ENCODE measurements at regions not wholly inside any gene's neighbourhood (a gene's known extent, or its start where the extent isn't known, plus 50 kb on each side); places are given as distances from the start of the nearest gene placed in this dataset.
A peak's percentile ranks its signal among the peaks of the same experiment; 100 is the strongest.

GRCh38 chr18:55123361-55123760 is 164.1 kb upstream of the CCDC68 start:
- DNase-seq (ENCODE audit: insufficient read length, low spot score), result no peak
- TF ChIP-seq POLR2AphosphoS5 (IDR thresholded peaks at IDR 0.05; ENCODE audit: low read depth, low read length) (no peak), PAX5 (IDR thresholded peaks at IDR 0.05; ENCODE audit: insufficient read depth, low read length, severe bottlenecking) (no peak), SPI1 (IDR thresholded peaks at IDR 0.05; ENCODE audit: low read depth, low read length) (no peak), TAF1 (IDR thresholded peaks at IDR 0.05; ENCODE audit: low read depth, low read length) (no peak), POLR2A (IDR thresholded peaks at IDR 0.05; ENCODE audit: low read depth, low read length) (no peak), POU2F2 (IDR thresholded peaks at IDR 0.05; ENCODE audit: low read depth, low read length) (no peak)
- FAIRE-seq, result no peak

GRCh38 chr18:55121397-55122170 is 162.3 kb upstream of the CCDC68 start:
- FAIRE-seq, result peak; percentile 13
- DNase-seq (ENCODE audit: insufficient read length, low spot score), result no peak
- no peak for TF ChIP-seq POLR2AphosphoS5 (IDR thresholded peaks at IDR 0.05; ENCODE audit: low read depth, low read length)
- no peak for TF ChIP-seq SPI1 (IDR thresholded peaks at IDR 0.05; ENCODE audit: low read depth, low read length)
- TF ChIP-seq POLR2A (IDR thresholded peaks at IDR 0.05; ENCODE audit: low read depth, low read length), result no peak
- TF ChIP-seq PAX5 (IDR thresholded peaks at IDR 0.05; ENCODE audit: insufficient read depth, low read length, severe bottlenecking), result no peak
- no peak for TF ChIP-seq TAF1 (IDR thresholded peaks at IDR 0.05; ENCODE audit: low read depth, low read length)
- no peak for TF ChIP-seq POU2F2 (IDR thresholded peaks at IDR 0.05; ENCODE audit: low read depth, low read length)

GRCh38 chr18:55120896-55121295 is 161.6 kb upstream of the CCDC68 start:
- no peak for DNase-seq (ENCODE audit: insufficient read length, low spot score)
- no peak for FAIRE-seq
- TF ChIP-seq PAX5 (IDR thresholded peaks at IDR 0.05; ENCODE audit: insufficient read depth, low read length, severe bottlenecking), result no peak
- TF ChIP-seq POLR2A (IDR thresholded peaks at IDR 0.05; ENCODE audit: low read depth, low read length), result no peak
- TF ChIP-seq POLR2AphosphoS5 (IDR thresholded peaks at IDR 0.05; ENCODE audit: low read depth, low read length), result no peak
- TF ChIP-seq POU2F2 (IDR thresholded peaks at IDR 0.05; ENCODE audit: low read depth, low read length), result no peak
- TF ChIP-seq TAF1 (IDR thresholded peaks at IDR 0.05; ENCODE audit: low read depth, low read length), result no peak
- TF ChIP-seq SPI1 (IDR thresholded peaks at IDR 0.05; ENCODE audit: low read depth, low read length), result no peak

- DNase-seq (ENCODE audit: insufficient read length, low spot score) (no peak), FAIRE-seq (no peak)
- TF ChIP-seq TAF1 (IDR thresholded peaks at IDR 0.05; ENCODE audit: low read depth, low read length) (no peak), PAX5 (IDR thresholded peaks at IDR 0.05; ENCODE audit: insufficient read depth, low read length, severe bottlenecking) (no peak), POLR2AphosphoS5 (IDR thresholded peaks at IDR 0.05; ENCODE audit: low read depth, low read length) (no peak), POU2F2 (IDR thresholded peaks at IDR 0.05; ENCODE audit: low read depth, low read length) (no peak), SPI1 (IDR thresholded peaks at IDR 0.05; ENCODE audit: low read depth, low read length) (no peak), POLR2A (IDR thresholded peaks at IDR 0.05; ENCODE audit: low read depth, low read length) (no peak)
Measured at GRCh38 chr18:55119434-55119833, 160.2 kb upstream of the CCDC68 start.

GRCh38 chr18:55119016-55119415 is 159.8 kb upstream of the CCDC68 start:
- DNase-seq (ENCODE audit: insufficient read length, low spot score) (no peak), FAIRE-seq (no peak)
- TF ChIP-seq SPI1 (IDR thresholded peaks at IDR 0.05; ENCODE audit: low read depth, low read length) (no peak), POLR2AphosphoS5 (IDR thresholded peaks at IDR 0.05; ENCODE audit: low read depth, low read length) (no peak), TAF1 (IDR thresholded peaks at IDR 0.05; ENCODE audit: low read depth, low read length) (no peak), POLR2A (IDR thresholded peaks at IDR 0.05; ENCODE audit: low read depth, low read length) (no peak), PAX5 (IDR thresholded peaks at IDR 0.05; ENCODE audit: insufficient read depth, low read length, severe bottlenecking) (no peak), POU2F2 (IDR thresholded peaks at IDR 0.05; ENCODE audit: low read depth, low read length) (no peak)

- DNase-seq (ENCODE audit: insufficient read length, low spot score) (no peak), FAIRE-seq (no peak)
- TF ChIP-seq POLR2A (IDR thresholded peaks at IDR 0.05; ENCODE audit: low read depth, low read length) (no peak), POLR2AphosphoS5 (IDR thresholded peaks at IDR 0.05; ENCODE audit: low read depth, low read length) (no peak), SPI1 (IDR thresholded peaks at IDR 0.05; ENCODE audit: low read depth, low read length) (no peak), PAX5 (IDR thresholded peaks at IDR 0.05; ENCODE audit: insufficient read depth, low read length, severe bottlenecking) (no peak), POU2F2 (IDR thresholded peaks at IDR 0.05; ENCODE audit: low read depth, low read length) (no peak), TAF1 (IDR thresholded peaks at IDR 0.05; ENCODE audit: low read depth, low read length) (no peak)
Measured at GRCh38 chr18:55116863-55117262, 157.6 kb upstream of the CCDC68 start.

GRCh38 chr18:55115606-55116005 is 156.3 kb upstream of the CCDC68 start:
- TF ChIP-seq POLR2AphosphoS5 (IDR thresholded peaks at IDR 0.05; ENCODE audit: low read depth, low read length) (no peak), SPI1 (IDR thresholded peaks at IDR 0.05; ENCODE audit: low read depth, low read length) (no peak), POU2F2 (IDR thresholded peaks at IDR 0.05; ENCODE audit: low read depth, low read length) (no peak), POLR2A (IDR thresholded peaks at IDR 0.05; ENCODE audit: low read depth, low read length) (no peak), PAX5 (IDR thresholded peaks at IDR 0.05; ENCODE audit: insufficient read depth, low read length, severe bottlenecking) (no peak), TAF1 (IDR thresholded peaks at IDR 0.05; ENCODE audit: low read depth, low read length) (no peak)
- no peak for DNase-seq (ENCODE audit: insufficient read length, low spot score)
- no peak for FAIRE-seq

- TF ChIP-seq SPI1 (IDR thresholded peaks at IDR 0.05; ENCODE audit: low read depth, low read length) (no peak), PAX5 (IDR thresholded peaks at IDR 0.05; ENCODE audit: insufficient read depth, low read length, severe bottlenecking) (no peak), POLR2A (IDR thresholded peaks at IDR 0.05; ENCODE audit: low read depth, low read length) (no peak), POLR2AphosphoS5 (IDR thresholded peaks at IDR 0.05; ENCODE audit: low read depth, low read length) (no peak), TAF1 (IDR thresholded peaks at IDR 0.05; ENCODE audit: low read depth, low read length) (no peak), POU2F2 (IDR thresholded peaks at IDR 0.05; ENCODE audit: low read depth, low read length) (no peak)
- FAIRE-seq, result no peak
- no peak for DNase-seq (ENCODE audit: insufficient read length, low spot score)
Measured at GRCh38 chr18:55114876-55115275, 155.6 kb upstream of the CCDC68 start.

- DNase-seq (ENCODE audit: insufficient read length, low spot score) (no peak), FAIRE-seq (no peak)
- no peak for TF ChIP-seq POU2F2 (IDR thresholded peaks at IDR 0.05; ENCODE audit: low read depth, low read length)
- TF ChIP-seq PAX5 (IDR thresholded peaks at IDR 0.05; ENCODE audit: insufficient read depth, low read length, severe bottlenecking), result no peak
- no peak for TF ChIP-seq TAF1 (IDR thresholded peaks at IDR 0.05; ENCODE audit: low read depth, low read length)
- TF ChIP-seq POLR2AphosphoS5 (IDR thresholded peaks at IDR 0.05; ENCODE audit: low read depth, low read length), result no peak
- no peak for TF ChIP-seq SPI1 (IDR thresholded peaks at IDR 0.05; ENCODE audit: low read depth, low read length)
Measured at GRCh38 chr18:55113800-55114199, 154.5 kb upstream of the CCDC68 start.
